Loucy (cell line): ENCODE measurements at regions not wholly inside any gene's neighbourhood (a gene's known extent, or its start where the extent isn't known, plus 50 kb on each side); places are given as distances from the start of the nearest gene placed in this dataset.

Experiments
- CTCF ChIP-seq: fragments of 200-600 bp; sonication (generic); conservative IDR thresholded peaks from 2 replicates; pipeline ENCODE4 v1.5.1; 2014; ENCODE audit warnings: mild to moderate bottlenecking, antibody characterized with exemption, low read length
- EZH2phosphoT487 ChIP-seq: fragments of 200-600 bp; IDR thresholded peaks from 2 replicates; pipeline ENCODE4 v1.6.1; 2018; ENCODE audit warnings: antibody characterized with exemption, mild to moderate bottlenecking, moderate library complexity, borderline replicate concordance

DNA sequence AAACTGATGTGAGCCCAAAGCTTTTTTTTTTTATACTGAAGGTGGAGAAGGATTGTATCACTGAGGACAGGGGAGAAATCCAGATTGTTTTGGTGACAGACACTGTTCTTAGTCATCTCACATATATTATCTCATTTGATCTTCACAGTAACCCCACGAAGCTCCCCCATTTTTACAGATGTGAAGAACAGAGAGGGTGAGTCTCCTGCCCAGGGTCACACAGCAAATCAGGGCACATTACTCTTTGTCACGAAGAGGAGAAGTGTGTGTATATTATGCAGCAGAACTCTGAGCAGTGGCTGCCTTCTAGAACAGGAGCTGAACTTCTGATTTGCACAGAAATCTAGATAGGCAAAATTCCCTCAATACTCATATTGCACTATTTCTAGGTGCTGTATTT, 504.3 kb downstream of the XYLT1 start:
- no peak for TF ChIP-seq CTCF
- no peak for TF ChIP-seq EZH2phosphoT487
